ENCODE measurements at regions not wholly inside any gene's neighbourhood (a gene's known extent, or its start where the extent isn't known, plus 50 kb on each side); places are given as distances from the start of the nearest gene placed in this dataset.

- in situ Hi-C loops (cut with HindIII; ENCODE audit: low sequenced_read_pairs), result no loop called here
Measured at GRCh38 chr15:94535298-94536048, 304.1 kb downstream of the MCTP2 start.

- in situ Hi-C loops (cut with HindIII; ENCODE audit: low sequenced_read_pairs), result no loop called here
Measured at GRCh38 chr15:94536549-94536948, 305.2 kb downstream of the MCTP2 start.

DNA sequence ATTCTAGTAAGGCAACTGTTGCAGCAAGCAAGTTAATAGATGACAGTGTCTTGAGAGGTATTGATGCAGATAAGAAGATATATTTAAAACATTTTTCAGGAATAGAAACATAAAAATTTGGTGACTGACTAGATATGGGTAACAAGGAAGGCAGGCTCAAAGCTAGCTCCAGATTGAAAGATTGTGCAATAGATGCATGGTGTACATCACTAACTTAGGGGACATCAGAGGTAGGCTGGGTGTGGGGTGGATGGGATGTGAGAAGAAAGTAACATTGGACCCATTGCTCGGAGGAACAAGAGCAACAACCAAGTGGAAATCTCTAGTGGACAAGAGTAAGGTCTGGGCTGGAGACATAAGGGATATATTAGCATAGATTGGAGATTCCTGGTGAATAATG, 306.9 kb downstream of the MCTP2 start:
- in situ Hi-C loops (cut with HindIII; ENCODE audit: low sequenced_read_pairs), result no loop called here

DNA sequence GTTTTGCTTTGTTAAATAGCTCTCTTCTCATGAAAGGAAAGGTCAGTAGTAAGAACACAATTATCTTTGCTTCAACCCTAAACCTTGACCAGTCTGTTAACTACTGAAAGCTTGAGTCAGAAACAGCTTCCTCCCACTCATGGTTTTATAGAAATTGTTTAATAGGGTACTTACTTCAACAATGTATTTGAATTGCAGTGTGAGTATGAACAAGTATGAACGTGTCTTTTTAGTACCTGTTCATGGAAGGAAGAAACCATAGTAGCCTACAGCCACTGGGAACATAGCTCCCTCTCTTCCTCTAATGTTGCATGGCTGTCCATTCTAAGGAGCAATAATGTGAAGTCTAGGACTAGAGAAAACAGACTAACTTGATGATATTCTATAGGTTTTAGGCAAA, 311.0 kb downstream of the MCTP2 start:
- in situ Hi-C loops (cut with HindIII; ENCODE audit: low sequenced_read_pairs), result no loop called here

DNA sequence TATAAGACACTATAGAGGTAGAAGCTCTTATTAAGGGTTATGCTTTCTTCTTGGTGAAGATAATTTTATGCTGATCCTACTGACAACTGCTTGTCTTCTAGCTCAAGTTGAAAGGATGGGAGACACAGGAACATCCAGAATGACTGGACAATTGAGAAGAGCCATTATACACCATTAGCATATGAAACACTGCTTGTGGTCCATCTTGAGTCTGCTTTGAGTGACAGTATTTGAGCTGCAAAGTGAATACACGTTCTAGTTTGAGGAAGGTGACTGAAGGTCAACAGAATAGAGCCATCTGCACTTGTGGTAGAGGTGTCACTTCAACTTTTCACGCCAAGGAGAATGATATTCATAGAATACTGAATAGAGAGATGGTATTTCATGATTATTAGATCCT, 315.4 kb downstream of the MCTP2 start:
- in situ Hi-C loops (cut with HindIII; ENCODE audit: low sequenced_read_pairs), result no loop called here

- in situ Hi-C loops (cut with HindIII; ENCODE audit: low sequenced_read_pairs), result no loop called here
Measured at GRCh38 chr15:94547711-94548110, 316.4 kb downstream of the MCTP2 start.

DNA sequence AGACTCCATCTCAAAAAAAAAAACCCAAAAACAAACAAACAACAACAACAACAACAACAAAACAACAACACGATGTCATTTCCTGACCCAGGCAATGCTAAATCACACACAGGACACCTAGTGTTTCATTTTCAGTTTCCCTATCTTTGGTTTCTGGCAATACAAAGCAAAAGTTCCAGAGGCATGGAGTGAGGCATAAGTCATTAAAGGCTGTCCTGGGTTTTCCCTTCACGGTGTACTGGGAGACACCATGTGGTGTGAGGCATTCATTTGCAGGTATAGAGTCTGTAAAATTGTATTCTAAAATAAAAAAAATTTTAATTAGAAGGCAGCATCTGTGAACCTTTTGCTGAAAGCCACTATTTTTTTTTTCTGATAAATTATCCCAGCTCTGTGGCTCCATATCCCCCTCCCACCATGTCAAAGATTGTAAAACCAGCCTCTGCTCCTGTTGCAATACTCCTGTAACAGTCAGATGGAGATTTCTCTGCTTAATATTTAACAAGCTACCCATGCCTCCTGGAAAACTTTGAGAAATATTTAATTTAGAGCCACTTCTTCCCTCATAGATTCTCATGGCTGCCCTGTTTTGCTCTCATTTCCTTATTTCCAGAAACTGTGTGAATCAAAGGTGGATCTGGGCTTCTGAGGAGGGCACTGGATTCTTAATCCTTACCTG, 324.6 kb downstream of the MCTP2 start:
- in situ Hi-C loops (cut with HindIII; ENCODE audit: low sequenced_read_pairs), result no loop called here

- in situ Hi-C loops (cut with HindIII; ENCODE audit: low sequenced_read_pairs), result no loop called here
Measured at GRCh38 chr15:94561036-94561689, 329.8 kb downstream of the MCTP2 start.

- in situ Hi-C loops (cut with HindIII; ENCODE audit: low sequenced_read_pairs), result no loop called here
Measured at GRCh38 chr15:94563456-94563855, 332.1 kb downstream of the MCTP2 start.

- in situ Hi-C loops (cut with HindIII; ENCODE audit: low sequenced_read_pairs), result no loop called here
Measured at GRCh38 chr15:94576889-94577533, 345.6 kb downstream of the MCTP2 start.

DNA sequence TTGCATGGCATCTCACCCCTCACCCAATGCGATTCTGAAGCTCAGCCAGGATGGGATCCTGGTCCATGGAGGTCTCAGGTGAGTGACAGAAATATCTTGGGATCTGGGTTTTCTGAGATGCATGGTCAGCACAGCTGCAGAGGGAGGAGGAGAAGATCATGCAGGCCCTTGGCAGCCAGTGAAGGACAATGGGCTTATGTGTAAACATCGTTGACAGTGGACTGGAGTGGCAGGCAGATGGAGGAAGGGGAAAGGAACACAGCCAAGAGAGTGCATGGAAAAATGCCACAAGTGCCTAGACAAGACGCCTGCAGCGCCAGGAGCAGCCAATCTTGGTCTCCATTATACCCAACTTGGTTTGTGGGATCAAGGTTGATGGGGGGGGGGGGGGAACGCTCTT, 347.9 kb downstream of the MCTP2 start:
- in situ Hi-C loops (cut with HindIII; ENCODE audit: low sequenced_read_pairs), result no loop called here

- in situ Hi-C loops (cut with HindIII; ENCODE audit: low sequenced_read_pairs), result no loop called here
Measured at GRCh38 chr15:94580211-94580885, 349.0 kb downstream of the MCTP2 start.

DNA sequence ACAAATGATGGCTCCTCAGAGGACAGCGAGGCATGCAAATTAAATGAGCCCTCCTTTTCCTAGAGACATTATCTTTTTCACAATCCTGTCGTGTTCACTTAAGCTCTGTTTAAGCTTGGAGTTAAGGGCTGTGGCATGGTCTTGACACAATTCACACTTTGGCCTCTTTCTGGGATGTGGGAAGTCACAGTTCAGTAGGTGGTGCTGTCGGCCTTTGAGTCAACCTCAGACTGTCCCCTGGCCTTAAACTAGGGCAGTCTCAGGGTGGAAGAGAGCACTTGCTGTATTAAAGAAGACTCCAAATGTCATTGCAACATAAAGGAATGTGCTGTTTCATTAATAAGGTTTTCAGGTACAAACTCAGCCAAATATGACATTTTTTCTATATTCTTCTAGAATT, 351.0 kb downstream of the MCTP2 start:
- in situ Hi-C loops (cut with HindIII; ENCODE audit: low sequenced_read_pairs), result no loop called here

DNA sequence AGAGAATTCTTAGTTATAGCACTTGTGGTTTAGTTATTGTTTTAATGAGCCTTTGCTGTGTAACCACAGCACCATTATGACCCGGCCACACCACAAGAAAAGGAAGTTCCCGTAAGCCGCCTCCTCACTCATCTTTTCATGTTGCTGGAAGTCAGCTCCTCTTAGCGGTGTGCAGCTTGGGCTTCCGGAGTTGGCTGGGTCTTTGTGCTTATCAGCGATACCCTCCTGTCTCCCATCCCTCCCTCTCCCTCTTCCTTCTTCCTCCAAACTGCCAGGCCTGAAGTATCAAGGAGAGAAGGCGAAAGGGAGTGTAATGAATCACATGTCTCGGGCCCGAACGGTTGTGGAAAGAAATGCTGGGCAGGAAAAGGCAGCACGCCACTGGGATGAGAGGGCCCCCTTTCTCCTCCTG, 353.5 kb downstream of the MCTP2 start:
- in situ Hi-C loops (cut with HindIII; ENCODE audit: low sequenced_read_pairs), result no loop called here

DNA sequence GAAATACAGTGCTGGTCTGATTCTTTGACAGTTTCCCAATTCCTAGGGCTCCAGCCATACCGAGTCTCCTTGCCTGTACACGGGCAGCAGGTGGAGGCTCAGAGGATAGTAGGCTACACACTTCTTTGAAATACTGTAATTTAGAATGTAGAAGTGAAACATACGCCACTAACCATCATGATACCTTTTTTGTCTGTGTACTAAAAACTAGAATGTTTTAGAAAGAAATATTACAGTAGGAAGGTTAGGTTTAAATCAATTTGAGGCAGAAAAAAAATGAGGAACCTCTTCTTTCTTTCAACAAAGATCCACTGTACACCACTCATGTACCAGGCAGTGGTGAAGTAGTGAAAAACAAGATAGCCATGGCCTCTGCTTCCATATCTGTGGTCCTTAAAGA, 354.7 kb downstream of the MCTP2 start:
- in situ Hi-C loops (cut with HindIII; ENCODE audit: low sequenced_read_pairs), result no loop called here

GRCh38 chr15:94587113-94587512, 355.8 kb downstream of the MCTP2 start:
- in situ Hi-C loops (cut with HindIII; ENCODE audit: low sequenced_read_pairs), result no loop called here

GRCh38 chr15:94588993-94589392, 357.6 kb downstream of the MCTP2 start:
- in situ Hi-C loops (cut with HindIII; ENCODE audit: low sequenced_read_pairs), result no loop called here

- in situ Hi-C loops (cut with HindIII; ENCODE audit: low sequenced_read_pairs), result no loop called here
Measured at GRCh38 chr15:94592495-94592894, 361.1 kb downstream of the MCTP2 start.

- in situ Hi-C loops (cut with HindIII; ENCODE audit: low sequenced_read_pairs), result no loop called here
Measured at GRCh38 chr15:94596707-94597106, 365.3 kb downstream of the MCTP2 start.

GRCh38 chr15:94600505-94600904, 369.1 kb downstream of the MCTP2 start:
- in situ Hi-C loops (cut with HindIII; ENCODE audit: low sequenced_read_pairs), result no loop called here
